ENCODE measurements at regions not wholly inside any gene's neighbourhood (a gene's known extent, or its start where the extent isn't known, plus 50 kb on each side); places are given as distances from the start of the nearest gene placed in this dataset.

DNA sequence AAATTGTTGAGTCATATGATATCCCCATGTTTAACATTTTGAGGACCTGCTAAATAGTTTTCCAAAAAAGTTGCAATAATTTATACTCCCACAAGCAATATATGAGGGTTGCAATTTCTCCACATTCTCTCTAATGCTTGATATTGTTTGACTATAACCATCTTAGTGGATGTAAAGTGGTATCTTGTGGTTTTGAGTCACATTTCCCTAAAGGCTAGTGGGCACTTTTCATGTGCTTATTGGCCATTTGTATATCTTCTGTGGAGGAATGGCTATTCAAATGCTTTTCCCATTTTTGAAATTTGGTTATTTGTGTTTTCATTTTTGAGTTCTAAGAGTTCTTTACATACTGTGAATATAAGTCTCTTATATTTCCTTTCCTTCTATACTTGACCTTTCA, 82.7 kb downstream of the SCG2 start:
- Histone ChIP-seq H3K14ac (ENCODE audit: insufficient read length) (no peak overlapping the region), H3K79me1 (ENCODE audit: low read depth, low read length) (no peaks in the 10 kb centered on the region), H3K18ac (ENCODE audit: extremely low read depth, low read length) (no peak overlapping the region), H4K91ac (replicated peaks; ENCODE audit: insufficient read length, low read length) (no peak overlapping the region), H3K4me1 (replicated peaks in 1 of 4; ENCODE audit: control insufficient read depth in 3 of 4, insufficient read depth in 4 of 4, low read length in 3 of 4) (no peaks in the 10 kb centered on the region), H3K4ac (replicated peaks; ENCODE audit: insufficient read length, low read depth, low read length) (no peak overlapping the region), H2BK5ac (ENCODE audit: low read depth, low read length) (no peak overlapping the region), H2BK15ac (ENCODE audit: low read length) (no peak overlapping the region), H3K9ac (replicated peaks in 1 of 4; ENCODE audit: extremely low read depth in 1 of 4, low read depth in 3 of 4, low read length in 3 of 4) (no peak overlapping the region), H2BK12ac (ENCODE audit: low read depth, low read length) (no peak overlapping the region), H3K23ac (ENCODE audit: insufficient read length) (no peak overlapping the region), H4K5ac (ENCODE audit: insufficient read length, low read depth, low read length) (no peak overlapping the region), H4K20me1 (replicated peaks in 1 of 2; ENCODE audit: control insufficient read depth in 1 of 2, insufficient read depth in 2 of 2, low read length in 2 of 2) (no peaks in the 10 kb centered on the region), H3K79me2 (ENCODE audit: control insufficient read depth in 1 of 2, insufficient read depth in 2 of 2, low read length in 2 of 2) (no peaks in the 10 kb centered on the region), H2BK120ac (replicated peaks; ENCODE audit: low read depth, low read length) (no peak overlapping the region), H3K4me2 (ENCODE audit: insufficient read depth in 1 of 2, low read depth in 2 of 2, low read length in 2 of 2) (no peak overlapping the region), H3K56ac (replicated peaks; ENCODE audit: insufficient read length, low read depth, low read length) (no peak overlapping the region), H3K23me2 (ENCODE audit: low read depth, low read length) (no peaks in the 10 kb centered on the region), H3K4me3 (ENCODE audit: extremely low read depth in 1 of 4, insufficient read depth in 2 of 4, low read depth in 3 of 4, low read length in 4 of 4) (no peak overlapping the region), H3K27ac (ENCODE audit: low read depth, low read length) (no peak overlapping the region), H2AK5ac (ENCODE audit: low read depth, low read length) (no peak overlapping the region), H3K27me3 (replicated peaks in 1 of 4; ENCODE audit: control insufficient read depth in 3 of 4, extremely low read depth in 1 of 4, insufficient read depth in 3 of 4, low read length in 3 of 4) (no peaks in the 10 kb centered on the region), H3K9me3 (ENCODE audit: insufficient read depth in 2 of 2, low read depth in 1 of 2, low read length in 1 of 2) (no peaks in the 10 kb centered on the region), H2AFZ (ENCODE audit: low read length) (no peak overlapping the region), H4K8ac (ENCODE audit: extremely low read depth, insufficient read depth, low read length) (no peak overlapping the region), H2BK20ac (ENCODE audit: low read length) (no peak overlapping the region), H3K36me3 (ENCODE audit: control insufficient read depth in 2 of 4, insufficient read depth in 4 of 4, low read length in 3 of 4) (no peaks in the 10 kb centered on the region)
- ChIA-PET CTCF (ENCODE audit: partially characterized antibody) (interaction anchor here (1.5 kb wide), 1 partner anchor 60 kb away, joined by 4 read pairs; no protein-coding TSS in a partner anchor), POLR2A (ENCODE audit: partially characterized antibody) (no interaction called here)
- no peak for FAIRE-seq
- no peak for DNase-seq (ENCODE audit: low read depth in 1 of 2, low spot score in 2 of 2)
- TF ChIP-seq KDM1A (IDR thresholded peaks at IDR 0.05; ENCODE audit: borderline replicate concordance, low read length), result no peak
- no peak for TF ChIP-seq ASH2L (IDR thresholded peaks at IDR 0.05; ENCODE audit: low read length)
- TF ChIP-seq CHD1 (IDR thresholded peaks at IDR 0.05; ENCODE audit: low read depth, low read length), result no peak
- no peak for TF ChIP-seq NRF1 (IDR thresholded peaks at IDR 0.05; ENCODE audit: low read depth, low read length)
- TF ChIP-seq EP300 (IDR thresholded peaks at IDR 0.05; ENCODE audit: borderline replicate concordance in 1 of 2, low read depth in 2 of 2, low read length in 2 of 2), result no peak
- TF ChIP-seq CREB1 (IDR thresholded peaks at IDR 0.05), result no peak
- TF ChIP-seq CHD2 (IDR thresholded peaks at IDR 0.05; ENCODE audit: low read length), result no peak
- TF ChIP-seq TAF7 (optimal IDR thresholded peaks at IDR 0.05; ENCODE audit: borderline replicate concordance, low read depth, low read length), result no peak
- TF ChIP-seq HDAC2 (IDR thresholded peaks at IDR 0.05; ENCODE audit: borderline replicate concordance in 1 of 2, low read depth in 2 of 2, low read length in 2 of 2), result no peak
- TF ChIP-seq MAX (IDR thresholded peaks at IDR 0.05), result no peak
- TF ChIP-seq RNF2 (IDR thresholded peaks at IDR 0.05; ENCODE audit: borderline replicate concordance, low read depth, low read length, missing control alignments, poor library complexity, severe bottlenecking), result no peak
- TF ChIP-seq FOSL1 (IDR thresholded peaks at IDR 0.05; ENCODE audit: insufficient read depth, low read depth, low read length), result no peak
- no peak for TF ChIP-seq CTBP2 (IDR thresholded peaks at IDR 0.05; ENCODE audit: borderline replicate concordance, insufficient read depth, insufficient read length, low read length)
- no peak for TF ChIP-seq POLR2AphosphoS5 (IDR thresholded peaks at IDR 0.05; ENCODE audit: low read depth, low read length)
- TF ChIP-seq YY1 (IDR thresholded peaks at IDR 0.05; ENCODE audit: low read depth, low read length), result no peak

Measured in H1 (cell line).